22Rv1 (cell line): ENCODE measurements at regions not wholly inside any gene's neighbourhood (a gene's known extent, or its start where the extent isn't known, plus 50 kb on each side); places are given as distances from the start of the nearest gene placed in this dataset.

Experiments used
- H3K27ac ChIP-seq: fragments of 450-650 bp; 2 replicates; pipeline ENCODE4 v1.5.1; 2017
- CTCF ChIP-seq: fragments of 450-650 bp; IDR thresholded peaks from 2 replicates; pipeline ENCODE4 v1.5.1; 2017; ENCODE audit warnings: mild to moderate bottlenecking
- ZFX ChIP-seq: fragments of 450-650 bp; IDR thresholded peaks from 2 replicates; pipeline ENCODE4 v1.6.1; 2017; ENCODE audit warnings: antibody characterized with exemption, borderline replicate concordance

GRCh38 chr13:105016266-105016665 is 1519.2 kb downstream of the EFNB2 start:
- TF ChIP-seq ZFX, result no peak
- TF ChIP-seq CTCF, result no peak
- H3K27ac ChIP-seq, result no peak overlapping the region

GRCh38 chr13:105008604-105009003 is 1526.9 kb downstream of the EFNB2 start:
- H3K27ac ChIP-seq, result no peak overlapping the region
- no peak for TF ChIP-seq ZFX

- TF ChIP-seq ZFX (no peak), CTCF (no peak)
- H3K27ac ChIP-seq, result no peak overlapping the region
Observed at GRCh38 chr13:105007166-105007808, 1528.2 kb downstream of the EFNB2 start.

- H3K27ac ChIP-seq, result no peak overlapping the region
- TF ChIP-seq ZFX (no peak), CTCF (no peak)
Observed at GRCh38 chr13:104996022-104996421, 1539.4 kb downstream of the EFNB2 start.

GRCh38 chr13:104993708-104994107 is 1541.8 kb downstream of the EFNB2 start:
- no peak overlapping the region for H3K27ac ChIP-seq
- TF ChIP-seq CTCF (no peak), ZFX (no peak)

- TF ChIP-seq CTCF, result no peak
- TF ChIP-seq ZFX, result no peak
- no peak overlapping the region for H3K27ac ChIP-seq
Observed at GRCh38 chr13:104987621-104988020, 1547.8 kb downstream of the EFNB2 start.

GRCh38 chr13:104984296-104984818 is 1551.1 kb downstream of the EFNB2 start:
- TF ChIP-seq CTCF (no peak), ZFX (no peak)
- H3K27ac ChIP-seq, result no peak overlapping the region

- no peak overlapping the region for H3K27ac ChIP-seq
- no peak for TF ChIP-seq ZFX
- TF ChIP-seq CTCF, result no peak
Observed at GRCh38 chr13:104983601-104984000, 1551.9 kb downstream of the EFNB2 start.
